Aorta (tissue), 5 donors: ENCODE measurements at regions not wholly inside any gene's neighbourhood (a gene's known extent, or its start where the extent isn't known, plus 50 kb on each side); places are given as distances from the start of the nearest gene placed in this dataset.

Experiments used
- ATAC-seq: fragments of 200-7000 bp; cut with Tn5 transposase; one replicate; pipeline ENCODE4 v1.9.1; 2022; ENCODE audit warnings: moderate library complexity; ENCODE audit not compliant: low FRiP score
- DNase-seq, 2 donors: peaks; one replicate each; pipeline ENCODE4 v3.0.0-alpha.2; 2020
- H3K27ac ChIP-seq, 2 donors: one replicate each; pipeline ENCODE4 v1.5.1; 2013; ENCODE audit warnings: low read length in 2 of 2, mild to moderate bottlenecking in 2 of 2, moderate library complexity in 2 of 2, control low read depth in 1 of 2, inconsistent platforms in 1 of 2, low read depth in 1 of 2
- H3K27me3 ChIP-seq, 2 donors: one replicate each; pipeline ENCODE4 v1.6.1; 2013; ENCODE audit warnings: control low read depth in 1 of 2, low read length in 1 of 2, mild to moderate bottlenecking in 1 of 2, moderate library complexity in 1 of 2; ENCODE audit not compliant: insufficient read depth in 2 of 2, control insufficient read depth in 1 of 2
- H3K36me3 ChIP-seq, 2 donors: one replicate each; pipeline ENCODE4 v1.6.1; 2013; ENCODE audit warnings: control low read depth in 1 of 2, low read length in 1 of 2, mild to moderate bottlenecking in 1 of 2; ENCODE audit not compliant: insufficient read depth in 2 of 2, control insufficient read depth in 1 of 2
- H3K4me1 ChIP-seq, 2 donors: one replicate each; pipeline ENCODE4 v1.6.1; 2013; ENCODE audit warnings: low read length in 2 of 2, control low read depth in 1 of 2, mild to moderate bottlenecking in 1 of 2, moderate library complexity in 1 of 2; ENCODE audit not compliant: insufficient read depth in 2 of 2, control insufficient read depth in 1 of 2
- H3K4me3 ChIP-seq, 2 donors: one replicate each; pipeline ENCODE4 v1.5.1; 2013; ENCODE audit warnings: low read length in 2 of 2, control low read depth in 1 of 2, mild to moderate bottlenecking in 1 of 2
- H3K9me3 ChIP-seq: one replicate; pipeline ENCODE4 v1.6.1; 2013; ENCODE audit warnings: mild to moderate bottlenecking, low read length; ENCODE audit not compliant: control insufficient read depth
- WGBS, 2 donors: extraction: QIAGEN DNeasy Blood & Tissue Kit; methylation state at CpG; one replicate each; pipeline ENCODE4 v1.1.7; 2013; 5-methylcytosine and 5-hydroxymethylcytosine counted together
- intact Hi-C, 2 donors: fragments of 100-400 bp; cut with DNase I; formaldehyde crosslinking; loops; one replicate each; pipeline versions ENCODE4 v1.14.2 to v1.15.0; 2022
- donor health status: healthy with polysubstance abuse.
- donor health status: Bipolar disorder and iron deficiency.
- donor health status: DM: no; HTN: no; CAD: no.
- donor health status: DM: no; HTN: no; CAD: no.
- donor health status: DM: yes; HTN: yes; CAD: no.

DNA sequence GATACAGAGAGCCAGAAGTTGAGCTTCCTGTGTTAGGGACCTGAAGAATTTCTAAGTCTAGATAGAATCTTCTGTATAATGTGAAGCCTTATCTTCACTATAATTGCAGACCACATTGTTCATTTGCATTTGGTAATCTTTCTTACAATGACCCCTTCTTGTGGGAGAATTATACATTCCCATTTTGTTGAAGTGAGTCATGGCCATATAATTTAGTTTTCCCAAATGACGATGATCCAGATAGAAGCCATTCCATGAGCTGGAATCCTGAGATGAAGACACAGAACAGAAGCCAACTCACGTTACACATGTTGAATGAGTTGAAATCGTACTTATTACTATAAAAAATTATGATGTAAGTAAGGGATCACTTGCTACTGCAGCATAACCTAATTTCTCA lies 187.8 kb downstream of the TUSC7 start:
- WGBS, 2 donors = 87 to 91% methylated on average over 3 of the region's 3 CpGs
- Histone ChIP-seq H3K27me3 (no peaks in the 10 kb centered on the region), H3K9me3 (no peaks in the 10 kb centered on the region), H3K27ac (no peak overlapping the region), H3K4me3 (no peak overlapping the region), H3K36me3 (no peaks in the 10 kb centered on the region), H3K4me1 (no peaks in the 10 kb centered on the region)
- intact Hi-C loops = no loop called here
- DNase-seq (no peak), ATAC-seq (no peak)

DNA sequence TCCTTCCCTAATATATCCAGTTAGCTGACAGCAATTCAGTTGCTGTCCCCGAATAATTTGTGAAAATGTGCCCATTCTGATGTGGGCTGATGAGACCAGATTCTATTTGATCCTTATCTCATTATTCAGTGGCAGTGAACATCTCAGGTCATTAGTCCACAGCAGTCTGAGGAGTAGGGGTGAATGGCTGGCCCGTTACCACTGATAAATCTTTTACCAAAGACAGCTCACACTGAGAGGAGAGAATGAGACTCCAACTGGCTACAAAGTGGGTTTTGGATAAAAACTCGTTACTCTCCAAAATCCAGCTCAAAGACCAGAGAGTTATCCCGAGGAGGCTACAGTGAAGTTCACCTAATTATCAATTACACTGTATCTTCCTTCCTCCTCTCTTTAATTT lies 189.7 kb downstream of the TUSC7 start:
- H3K36me3 ChIP-seq = no peaks in the 10 kb centered on the region
- no peaks in the 10 kb centered on the region for H3K9me3 ChIP-seq
- intact Hi-C loops = no loop called here
- no peak for DNase-seq
- no peak overlapping the region for H3K27ac ChIP-seq
- ATAC-seq = no peak
- no peaks in the 10 kb centered on the region for H3K4me1 ChIP-seq
- WGBS, 2 donors = 92 to 93% methylated on average over 4 of the region's 4 CpGs
- no peaks in the 10 kb centered on the region for H3K27me3 ChIP-seq
- H3K4me3 ChIP-seq = no peak overlapping the region

DNA sequence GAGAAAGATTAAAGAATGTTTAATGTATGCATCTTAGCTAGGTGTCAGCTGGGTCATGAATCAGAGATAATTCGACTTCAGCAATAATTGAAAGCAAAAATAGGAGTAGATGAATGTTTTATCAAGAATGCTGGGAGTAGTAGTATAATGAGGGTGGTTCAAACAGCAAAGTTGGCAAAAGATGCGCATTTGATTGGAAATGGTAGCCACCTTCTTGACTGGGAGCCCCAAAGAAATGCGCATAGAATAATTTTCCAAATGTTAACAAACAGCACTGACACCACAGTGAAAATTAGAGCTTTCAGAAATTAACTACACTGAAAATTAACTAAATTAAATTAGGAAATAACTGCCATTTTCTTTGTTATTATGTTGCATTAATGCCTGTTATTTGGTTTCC lies 195.8 kb downstream of the TUSC7 start:
- Histone ChIP-seq H3K4me3 (no peak overlapping the region), H3K27ac (no peak overlapping the region), H3K9me3 (no peaks in the 10 kb centered on the region), H3K4me1 (no peaks in the 10 kb centered on the region), H3K36me3 (no peaks in the 10 kb centered on the region), H3K27me3 (no peaks in the 10 kb centered on the region)
- 95 to 96% methylated on average over 3 of the region's 3 CpGs for WGBS, 2 donors
- DNase-seq = no peak
- ATAC-seq = no peak
- intact Hi-C loops = no loop called here

DNA sequence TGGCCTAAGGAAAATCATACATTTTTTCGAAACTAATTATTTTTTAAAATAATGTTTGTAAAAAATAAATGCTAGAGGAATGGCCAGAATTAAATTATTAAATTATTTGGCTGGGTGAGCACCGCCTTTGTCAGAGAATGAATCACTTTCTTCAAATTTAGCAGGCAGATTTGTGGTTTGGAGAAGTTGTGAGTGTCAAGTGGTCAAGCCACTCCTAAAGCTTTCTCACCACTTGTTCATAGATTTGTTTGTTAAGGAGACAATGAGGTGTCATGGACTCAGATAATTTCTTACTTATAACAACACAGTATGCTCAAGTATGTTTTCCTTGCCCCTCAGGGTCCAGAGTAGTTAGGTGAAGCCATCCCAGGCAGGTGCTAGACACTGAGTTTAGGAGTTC lies 196.2 kb downstream of the TUSC7 start:
- ATAC-seq (no peak), DNase-seq (no peak)
- 92 to 93% methylated on average over 2 of the region's 2 CpGs for WGBS, 2 donors
- intact Hi-C loops = no loop called here
- Histone ChIP-seq H3K27ac (no peak overlapping the region), H3K4me3 (no peak overlapping the region), H3K36me3 (no peaks in the 10 kb centered on the region), H3K4me1 (no peaks in the 10 kb centered on the region), H3K27me3 (no peaks in the 10 kb centered on the region), H3K9me3 (no peaks in the 10 kb centered on the region)

DNA sequence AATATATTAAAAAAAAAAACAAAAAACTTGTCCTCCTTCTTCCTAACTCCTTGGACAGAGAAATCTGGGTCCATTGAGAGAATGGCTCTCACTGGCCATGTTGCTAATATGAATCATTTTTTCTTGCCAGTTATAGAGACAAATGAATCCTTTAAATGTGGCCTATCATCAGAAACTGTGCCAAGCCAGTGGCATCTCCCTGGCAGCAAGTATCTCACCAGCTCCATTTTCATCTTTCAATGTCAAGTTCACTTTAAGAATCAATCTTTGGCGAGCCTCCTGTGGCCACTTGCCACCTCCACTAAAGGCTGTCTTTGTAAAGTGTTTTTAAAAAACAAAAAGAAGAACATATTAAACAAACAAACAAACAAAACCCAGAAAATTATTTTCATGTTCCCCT lies 202.5 kb downstream of the TUSC7 start:
- Histone ChIP-seq H3K27me3 (no peaks in the 10 kb centered on the region), H3K4me1 (no peaks in the 10 kb centered on the region), H3K9me3 (no peaks in the 10 kb centered on the region), H3K27ac (no peak overlapping the region), H3K4me3 (no peak overlapping the region), H3K36me3 (no peaks in the 10 kb centered on the region)
- ATAC-seq (no peak), DNase-seq (no peak)
- intact Hi-C loops = no loop called here
- 88 to 100% methylated on average over 1 of the region's 1 CpG for WGBS, 2 donors

DNA sequence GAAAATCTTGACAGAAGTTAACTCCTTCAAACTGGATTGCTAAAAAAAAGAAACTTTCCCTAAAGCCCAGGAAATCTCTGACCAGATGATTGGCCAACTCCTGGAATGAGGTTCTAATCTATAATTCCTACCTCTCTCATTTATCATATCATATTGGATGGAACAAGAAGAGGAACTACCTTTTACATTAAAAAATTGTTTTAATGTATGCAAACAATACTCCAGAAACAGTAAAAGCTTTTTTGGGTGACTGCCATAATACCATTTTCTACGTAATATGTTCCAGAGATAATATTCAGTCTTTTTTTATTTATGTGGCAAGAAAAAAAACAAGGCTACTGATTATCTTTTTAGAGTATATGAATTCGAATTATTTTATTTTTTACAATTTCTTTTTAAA lies 204.4 kb downstream of the TUSC7 start:
- DNase-seq (no peak), ATAC-seq (no peak)
- H3K27ac ChIP-seq = no peak overlapping the region
- WGBS, 2 donors = 42 to 50% methylated on average over 2 of the region's 2 CpGs
- no peaks in the 10 kb centered on the region for H3K36me3 ChIP-seq
- H3K4me1 ChIP-seq = no peaks in the 10 kb centered on the region
- H3K27me3 ChIP-seq = no peaks in the 10 kb centered on the region
- H3K4me3 ChIP-seq = no peak overlapping the region
- H3K9me3 ChIP-seq = no peaks in the 10 kb centered on the region
- intact Hi-C loops = no loop called here

DNA sequence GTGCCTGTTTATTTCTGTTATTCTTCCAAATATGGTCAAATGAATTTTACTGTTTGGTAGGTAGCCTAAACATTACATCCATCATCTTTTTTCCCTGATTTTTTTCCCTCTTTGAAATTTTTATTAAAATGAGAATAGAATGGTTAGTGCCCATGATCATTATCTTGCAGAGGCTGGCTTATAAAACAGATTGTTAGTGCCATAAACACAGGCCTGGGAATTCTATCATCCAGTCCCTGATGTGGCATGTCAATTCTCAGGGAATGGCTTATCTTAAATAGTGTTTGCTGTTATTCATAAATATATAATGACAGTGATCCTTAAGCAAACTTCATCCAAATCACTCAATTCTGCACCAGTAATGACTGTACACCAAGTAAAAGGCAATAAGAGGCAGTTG lies 207.3 kb downstream of the TUSC7 start:
- intact Hi-C loops = no loop called here

DNA sequence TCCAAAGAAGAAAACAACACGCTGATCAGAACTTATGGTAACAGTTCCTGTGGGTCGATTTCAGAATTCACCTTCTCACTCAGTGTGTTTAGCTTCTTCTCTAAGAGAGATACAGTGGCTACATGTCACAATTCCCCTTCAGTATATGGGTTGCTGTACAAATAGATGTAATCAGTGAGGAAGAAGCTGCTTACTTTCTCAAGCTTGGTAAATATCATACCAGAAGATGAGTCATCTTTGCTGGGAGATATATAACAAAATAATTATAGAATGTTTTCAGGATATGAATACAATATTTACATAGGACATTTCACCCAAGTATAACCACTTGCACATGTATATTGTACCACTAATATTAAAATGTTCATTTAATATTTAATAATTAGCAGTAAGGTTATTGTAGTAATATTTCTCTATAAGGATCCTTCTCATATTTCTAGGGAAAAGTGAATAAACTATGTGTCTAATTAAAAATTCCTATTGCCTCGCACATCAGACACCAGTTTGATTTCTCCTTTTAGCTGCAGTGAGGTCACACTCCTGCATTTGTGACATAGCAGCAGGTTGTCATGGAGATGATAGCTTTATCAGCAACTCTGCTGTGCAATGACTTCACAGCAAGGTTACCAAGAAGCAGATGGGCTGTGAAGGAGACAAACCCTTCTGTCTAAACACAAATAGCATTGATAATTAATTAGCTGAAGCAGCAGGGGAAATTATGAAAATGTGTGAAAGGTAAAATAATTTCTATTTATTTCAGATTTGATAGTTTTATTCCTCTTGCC lies 211.4 kb downstream of the TUSC7 start:
- H3K27ac ChIP-seq = no peak overlapping the region
- WGBS, 2 donors = 72 to 73% methylated on average over 3 of the region's 3 CpGs
- ATAC-seq = no peak
- intact Hi-C loops = no loop called here
- no peaks in the 10 kb centered on the region for H3K4me1 ChIP-seq
- DNase-seq = no peak
- H3K9me3 ChIP-seq = no peaks in the 10 kb centered on the region
- H3K4me3 ChIP-seq = no peak overlapping the region
- H3K27me3 ChIP-seq = no peaks in the 10 kb centered on the region
- no peaks in the 10 kb centered on the region for H3K36me3 ChIP-seq

More for the DNA sequence above, 207.3 kb downstream of the TUSC7 start:
- no peaks in the 10 kb centered on the region for H3K27me3 ChIP-seq
- no peaks in the 10 kb centered on the region for H3K36me3 ChIP-seq
- DNase-seq = no peak
- H3K4me1 ChIP-seq = no peaks in the 10 kb centered on the region
- no peak overlapping the region for H3K4me3 ChIP-seq
- ATAC-seq = no peak
- no peaks in the 10 kb centered on the region for H3K9me3 ChIP-seq
- H3K27ac ChIP-seq = no peak overlapping the region

DNA sequence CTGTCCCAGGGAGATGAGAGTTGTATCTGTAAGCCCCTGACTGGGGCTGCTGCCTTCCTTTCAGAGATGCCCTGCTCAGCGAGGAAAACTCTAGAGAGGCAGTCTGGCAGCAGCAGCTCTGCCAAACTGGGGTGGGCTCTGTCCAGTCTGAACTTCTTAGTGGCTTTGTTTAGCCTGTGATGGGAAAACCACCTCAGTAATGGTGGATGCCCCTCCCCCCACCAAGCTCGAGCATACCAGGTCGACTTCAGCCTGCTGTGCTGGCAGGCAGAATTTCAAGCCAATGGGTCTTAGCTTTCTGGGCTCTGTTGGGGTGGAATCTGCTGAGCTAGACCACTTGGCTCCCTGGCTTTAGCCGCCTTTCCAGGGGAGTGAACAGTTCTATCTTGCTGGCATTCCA lies 218.3 kb downstream of the TUSC7 start:
- ATAC-seq = no peak
- no peaks in the 10 kb centered on the region for H3K36me3 ChIP-seq
- H3K27me3 ChIP-seq = no peaks in the 10 kb centered on the region
- WGBS, 2 donors = 83 to 86% methylated on average over 4 of the region's 4 CpGs
- H3K27ac ChIP-seq = no peak overlapping the region
- no peaks in the 10 kb centered on the region for H3K4me1 ChIP-seq
- H3K4me3 ChIP-seq = no peak overlapping the region
- no peaks in the 10 kb centered on the region for H3K9me3 ChIP-seq
- DNase-seq = no peak
- intact Hi-C loops = no loop called here
